Calu3 (cell line): ENCODE measurements at regions not wholly inside any gene's neighbourhood (a gene's known extent, or its start where the extent isn't known, plus 50 kb on each side); places are given as distances from the start of the nearest gene placed in this dataset.

Source experiments
- BruUV-seq: library from RNA; stranded (reverse); fragments of 400-500 nt; replicated peaks from 2 replicates; lab custom pipeline; 2021; lab: Mats Ljungman, UMichigan
- CTCF ChIA-PET: fragments of 300-600 bp; sonication (Branson Sonifier 250); formaldehyde crosslinking; loops from one replicate; lab custom pipeline; 2022; ENCODE audit warnings: antibody characterized with exemption; lab: Charles Lee
- DNase-seq: peaks from one replicate; pipeline ENCODE4 v3.0.0; 2022
- H3K27ac Mint-ChIP-seq: one replicate; pipeline ENCODE4 v1.8.0; 2022; ENCODE audit warnings: mixed read lengths; ENCODE audit not compliant: unreplicated experiment
- H3K27me3 Mint-ChIP-seq: one replicate; pipeline ENCODE4 v1.8.0; 2022; ENCODE audit warnings: mixed read lengths; ENCODE audit not compliant: unreplicated experiment
- H3K36me3 Mint-ChIP-seq: one replicate; pipeline ENCODE4 v1.8.0; 2022; ENCODE audit warnings: mild to moderate bottlenecking, moderate library complexity, mixed read lengths; ENCODE audit not compliant: insufficient read depth, unreplicated experiment
- H3K4me1 Mint-ChIP-seq: one replicate; pipeline ENCODE4 v1.8.0; 2022; ENCODE audit warnings: mild to moderate bottlenecking, low read depth, mixed read lengths; ENCODE audit not compliant: unreplicated experiment
- H3K4me3 Mint-ChIP-seq: one replicate; pipeline ENCODE4 v1.8.0; 2022; ENCODE audit warnings: mild to moderate bottlenecking, low read depth, moderate library complexity, mixed read lengths; ENCODE audit not compliant: unreplicated experiment
- H3K9me3 Mint-ChIP-seq: one replicate; pipeline ENCODE4 v1.8.0; 2022; ENCODE audit warnings: low read depth, mixed read lengths; ENCODE audit not compliant: unreplicated experiment
- intact Hi-C: fragments of 100-400 bp; cut with micrococcal nuclease; formaldehyde crosslinking; loops from one replicate; pipeline ENCODE4 v1.10.0; 2022; ENCODE audit not compliant: unreplicated experiment
- TF ChIP-seq, protein P1 (sequence below): fragments of 200-600 bp; IDR thresholded peaks from one replicate; pipeline ENCODE4 v1.8.0; 2022; ENCODE audit warnings: antibody characterized with exemption; ENCODE audit not compliant: unreplicated experiment

DNA sequence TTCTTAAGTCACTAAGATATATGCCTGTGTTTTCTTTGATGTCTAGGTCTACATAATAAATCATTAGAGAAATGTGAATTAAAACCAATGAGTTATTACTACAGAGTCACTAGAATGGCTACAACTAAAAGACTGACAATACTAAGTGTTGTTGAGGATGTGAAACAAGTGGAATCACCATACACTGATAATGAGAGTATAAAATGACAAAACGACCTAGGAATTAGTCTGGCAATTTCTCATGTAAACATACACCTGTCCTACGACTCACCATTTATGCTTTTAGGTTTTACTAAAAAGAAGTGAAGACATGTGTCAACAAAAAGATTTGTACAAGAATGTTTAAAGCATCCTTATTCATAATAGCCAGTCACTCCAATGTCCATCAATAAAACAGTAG, 75.2 kb upstream of the SATB1 start:
- Mint-ChIP-seq H3K36me3 (no peaks in the 10 kb centered on the region), H3K27me3 (no peaks in the 10 kb centered on the region), H3K4me3 (no peak overlapping the region), H3K9me3 (no peaks in the 10 kb centered on the region), H3K4me1 (peaks cover 9% of the 10 kb centered on the region), H3K27ac (no peak overlapping the region)
- intact Hi-C loops = no loop called here
- DNase-seq = no peak
- CTCF ChIA-PET = no interaction called here
- TF ChIP-seq, protein P1, sequence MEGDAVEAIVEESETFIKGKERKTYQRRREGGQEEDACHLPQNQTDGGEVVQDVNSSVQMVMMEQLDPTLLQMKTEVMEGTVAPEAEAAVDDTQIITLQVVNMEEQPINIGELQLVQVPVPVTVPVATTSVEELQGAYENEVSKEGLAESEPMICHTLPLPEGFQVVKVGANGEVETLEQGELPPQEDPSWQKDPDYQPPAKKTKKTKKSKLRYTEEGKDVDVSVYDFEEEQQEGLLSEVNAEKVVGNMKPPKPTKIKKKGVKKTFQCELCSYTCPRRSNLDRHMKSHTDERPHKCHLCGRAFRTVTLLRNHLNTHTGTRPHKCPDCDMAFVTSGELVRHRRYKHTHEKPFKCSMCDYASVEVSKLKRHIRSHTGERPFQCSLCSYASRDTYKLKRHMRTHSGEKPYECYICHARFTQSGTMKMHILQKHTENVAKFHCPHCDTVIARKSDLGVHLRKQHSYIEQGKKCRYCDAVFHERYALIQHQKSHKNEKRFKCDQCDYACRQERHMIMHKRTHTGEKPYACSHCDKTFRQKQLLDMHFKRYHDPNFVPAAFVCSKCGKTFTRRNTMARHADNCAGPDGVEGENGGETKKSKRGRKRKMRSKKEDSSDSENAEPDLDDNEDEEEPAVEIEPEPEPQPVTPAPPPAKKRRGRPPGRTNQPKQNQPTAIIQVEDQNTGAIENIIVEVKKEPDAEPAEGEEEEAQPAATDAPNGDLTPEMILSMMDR = no peak
- BruUV-seq = no TSS peak

DNA sequence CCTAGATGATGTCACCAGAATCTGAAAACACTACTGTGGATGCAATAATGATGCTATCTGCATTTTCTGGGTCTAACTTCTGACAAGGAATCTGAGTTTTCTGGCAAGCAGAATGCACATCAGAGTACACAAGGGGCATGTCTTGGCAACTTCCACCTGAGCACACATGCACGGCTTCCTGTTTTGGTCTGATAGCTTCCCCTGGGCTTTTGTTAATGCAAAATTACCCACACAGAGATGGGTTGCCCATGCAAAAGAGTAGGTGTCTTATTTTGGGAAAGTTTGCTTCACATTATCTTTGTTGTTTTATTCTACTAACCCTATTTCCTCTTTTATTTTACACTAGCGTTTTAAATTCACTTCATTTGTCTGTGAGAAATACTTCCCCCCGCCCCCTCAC, 74.2 kb upstream of the SATB1 start:
- Mint-ChIP-seq H3K4me3 (no peak overlapping the region), H3K9me3 (no peaks in the 10 kb centered on the region), H3K4me1 (peaks cover 9% of the 10 kb centered on the region), H3K27me3 (no peaks in the 10 kb centered on the region), H3K27ac (no peak overlapping the region), H3K36me3 (no peaks in the 10 kb centered on the region)
- TF ChIP-seq, protein P1 = no peak
- DNase-seq = no peak
- intact Hi-C loops = no loop called here
- CTCF ChIA-PET = no interaction called here
- no TSS peak for BruUV-seq

DNA sequence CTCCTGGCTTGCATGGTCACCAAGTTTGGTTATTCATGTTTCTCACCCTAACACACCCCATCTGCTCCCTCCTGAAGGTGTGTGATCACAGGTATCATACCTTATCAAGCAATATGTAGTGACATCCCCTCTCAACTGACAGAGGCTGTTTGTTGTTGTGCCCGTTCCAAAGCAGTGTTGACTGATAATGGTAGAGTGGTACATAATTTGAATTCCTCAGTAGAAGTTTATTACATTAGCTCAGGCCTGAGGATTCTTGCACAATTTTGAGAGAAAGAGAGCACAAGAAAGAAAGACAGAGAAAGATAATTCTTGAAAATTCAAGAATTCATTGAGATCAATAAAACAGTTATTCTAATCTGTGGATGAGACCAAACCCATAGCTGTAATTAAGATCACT, 69.1 kb upstream of the SATB1 start:
- Mint-ChIP-seq H3K27me3 (no peaks in the 10 kb centered on the region), H3K27ac (no peak overlapping the region), H3K9me3 (no peaks in the 10 kb centered on the region), H3K36me3 (no peaks in the 10 kb centered on the region), H3K4me1 (no peaks in the 10 kb centered on the region), H3K4me3 (no peak overlapping the region)
- TF ChIP-seq, protein P1 = no peak
- no peak for DNase-seq
- BruUV-seq = no TSS peak
- CTCF ChIA-PET = no interaction called here
- intact Hi-C loops = no loop called here

DNA sequence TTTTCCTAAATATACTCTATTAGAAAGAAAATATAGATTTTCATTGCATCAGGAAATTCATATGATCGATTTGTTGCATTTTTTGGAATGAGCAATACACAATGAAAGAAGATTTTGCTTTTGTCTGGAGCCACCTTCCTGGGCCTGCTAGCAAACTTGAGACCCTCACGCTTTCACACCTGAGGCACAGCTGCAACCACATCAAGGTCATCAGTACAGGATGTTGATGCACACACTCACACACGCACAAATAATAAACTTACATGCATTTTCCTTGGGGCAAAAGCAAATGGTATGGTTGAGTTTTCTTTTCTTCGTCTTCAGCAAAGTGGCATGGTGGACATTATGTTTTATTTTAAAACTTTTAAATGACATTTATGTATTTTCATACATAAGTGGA, 64.8 kb upstream of the SATB1 start:
- Mint-ChIP-seq H3K27ac (no peak overlapping the region), H3K27me3 (no peaks in the 10 kb centered on the region), H3K4me1 (no peaks in the 10 kb centered on the region), H3K36me3 (no peaks in the 10 kb centered on the region), H3K9me3 (no peaks in the 10 kb centered on the region), H3K4me3 (no peak overlapping the region)
- intact Hi-C loops = no loop called here
- no peak for DNase-seq
- CTCF ChIA-PET = no interaction called here
- TF ChIP-seq, protein P1 = no peak
- BruUV-seq = no TSS peak
